HCT116 (cell line): ENCODE measurements at regions not wholly inside any gene's neighbourhood (a gene's known extent, or its start where the extent isn't known, plus 50 kb on each side); places are given as distances from the start of the nearest gene placed in this dataset.

ENCODE experiments used
- ATAC-seq: fragments of 200-7000 bp; cut with Tn5 transposase; 2 replicates; pipeline ENCODE4 v1.9.1; 2020; ENCODE audit warnings: mild to moderate bottlenecking, moderate library complexity
- BruUV-seq: library from RNA; stranded (reverse); fragments of 400-500 nt; replicated peaks from 2 replicates; lab custom pipeline; 2021; lab: Mats Ljungman, UMichigan
- CTCF ChIA-PET: fragments of 300-600 bp; sonication (Branson Sonifier 250); formaldehyde crosslinking; loops from one replicate; lab custom pipeline; 2021; ENCODE audit warnings: antibody characterized with exemption; lab: Charles Lee
- POLR2A ChIA-PET: fragments of 300-600, 350-600 bp; sonication (Branson Sonifier 250); formaldehyde crosslinking; loops from one replicate; lab custom pipeline; 2021; ENCODE audit warnings: antibody characterized with exemption; lab: Charles Lee
- RAD21 ChIA-PET, 2 experiments: fragments of 300-600 bp; sonication (Branson Sonifier 250); formaldehyde crosslinking; loops; one replicate each; lab custom pipeline; 2023; ENCODE audit warnings: low total read pairs in 2 of 2; ENCODE audit not compliant: uncharacterized antibody in 2 of 2, unreplicated experiment in 2 of 2, low non-redundant PET in 1 of 2; lab: Charles Lee
- DNase-seq: peaks from one replicate; pipeline ENCODE4 v3.0.0-alpha.2; 2010; ENCODE audit warnings: low read depth, low spot score
- H2AFZ ChIP-seq: fragments of 200-600 bp; shearing (Covaris generic), sonication (generic); 2 replicates; pipeline ENCODE4 v1.6.1; 2017; ENCODE audit warnings: low read depth, mixed run types, mixed read lengths, antibody characterized with exemption, low read length; ENCODE audit not compliant: poor library complexity, severe bottlenecking
- H3K27ac ChIP-seq: 2 replicates; pipeline ENCODE4 v1.5.1; 2012; ENCODE audit warnings: low read depth, low read length
- H3K27me3 ChIP-seq: fragments of 200-600 bp; sonication (generic); 2 replicates; pipeline ENCODE4 v1.6.1; 2016; ENCODE audit warnings: mixed run types, low read length, mixed read lengths; ENCODE audit not compliant: insufficient read depth
- H3K36me3 ChIP-seq, 2 experiments: fragments of 200-500 bp in 1 of 2; fragments of 200-600 bp in 1 of 2; sonication (Bioruptor generic) in 1 of 2; sonication (generic) in 1 of 2; 2 replicates each; pipeline versions ENCODE4 v1.5.1 to v1.6.1; 2014 to 2016; ENCODE audit warnings: low read length in 2 of 2, inconsistent platforms in 1 of 2, mixed read lengths in 1 of 2, mixed run types in 1 of 2; ENCODE audit not compliant: insufficient read depth in 2 of 2, control insufficient read depth in 1 of 2
- H3K4me1 ChIP-seq, 2 experiments: fragments of 200-600 bp in 1 of 2; sonication (generic) in 1 of 2; 2 replicates each; pipeline versions ENCODE4 v1.5.1 to v1.6.1; 2012 to 2017; ENCODE audit warnings: low read length in 2 of 2, inconsistent platforms in 1 of 2, mild to moderate bottlenecking in 1 of 2, mixed read lengths in 1 of 2, mixed run types in 1 of 2, moderate library complexity in 1 of 2; ENCODE audit not compliant: insufficient read depth in 2 of 2, control insufficient read depth in 1 of 2
- H3K4me2 ChIP-seq: fragments of 200-600 bp; sonication (generic); 2 replicates; pipeline ENCODE4 v1.6.1; 2017; ENCODE audit warnings: mixed run types, low read length, mixed read lengths
- H3K4me3 ChIP-seq, 2 experiments: fragments of 200-600 bp in 1 of 2; sonication (generic) in 1 of 2; replicated peaks in 1 of 2; 2 replicates each; pipeline ENCODE4 v1.5.1; 2011 to 2016; ENCODE audit warnings: low read length in 2 of 2, control low read depth in 1 of 2, low read depth in 1 of 2, mild to moderate bottlenecking in 1 of 2, mixed read lengths in 1 of 2, mixed run types in 1 of 2
- H3K79me2 ChIP-seq: fragments of 200-600 bp; sonication (generic); 2 replicates; pipeline ENCODE4 v1.6.1; 2017; ENCODE audit warnings: mild to moderate bottlenecking, mixed run types, low read length, moderate library complexity, mixed read lengths; ENCODE audit not compliant: insufficient read depth
- H3K9ac ChIP-seq: fragments of 200-600 bp; sonication (generic); 2 replicates; pipeline ENCODE4 v1.6.1; 2016; ENCODE audit warnings: low read length, mixed read lengths
- H3K9me2 ChIP-seq: fragments of 200-600 bp; sonication (generic), shearing (Covaris generic); 2 replicates; pipeline ENCODE4 v1.6.1; 2017; ENCODE audit warnings: mixed run types, mild to moderate bottlenecking, moderate library complexity; ENCODE audit not compliant: insufficient read depth
- H3K9me3 ChIP-seq, 2 experiments: fragments of 200-500 bp in 1 of 2; fragments of 200-600 bp in 1 of 2; sonication (Bioruptor generic) in 1 of 2; sonication (generic) in 1 of 2; 2 replicates each; pipeline ENCODE4 v1.6.1; 2014 to 2017; ENCODE audit warnings: low read length in 2 of 2, mixed read lengths in 2 of 2, inconsistent platforms in 1 of 2, low read depth in 1 of 2, mild to moderate bottlenecking in 1 of 2, mixed run types in 1 of 2, moderate library complexity in 1 of 2; ENCODE audit not compliant: control insufficient read depth in 1 of 2, insufficient read depth in 1 of 2
- H4K20me1 ChIP-seq: fragments of 200-600 bp; sonication (generic), shearing (Covaris generic); 2 replicates; pipeline ENCODE4 v1.6.1; 2017; ENCODE audit warnings: mixed run types, mild to moderate bottlenecking, moderate library complexity; ENCODE audit not compliant: insufficient read depth
- CBX3 ChIP-seq: IDR thresholded peaks from 2 replicates; pipeline ENCODE4 v1.6.1; 2012; ENCODE audit warnings: low read depth
- CEBPB ChIP-seq: IDR thresholded peaks from 2 replicates; pipeline ENCODE4 v1.6.1; 2012; ENCODE audit warnings: low read depth
- CTCF ChIP-seq, 3 experiments: fragments of 200-600 bp in 1 of 3; sonication (generic) in 1 of 3; IDR thresholded peaks in 2 of 3; conservative IDR thresholded peaks in 1 of 3; 2 replicates each; pipeline ENCODE4 v1.5.1; 2012 to 2017; ENCODE audit warnings: low read depth in 2 of 3, low read length in 2 of 3, antibody characterized with exemption in 1 of 3, borderline replicate concordance in 1 of 3, control low read depth in 1 of 3, mild to moderate bottlenecking in 1 of 3, mixed read lengths in 1 of 3, mixed run types in 1 of 3, moderate library complexity in 1 of 3; ENCODE audit not compliant: insufficient read depth in 1 of 3
- EGR1 ChIP-seq: IDR thresholded peaks from 2 replicates; pipeline ENCODE4 v1.6.1; 2012; ENCODE audit warnings: low read depth
- EZH2 ChIP-seq: fragments of 200-600 bp; sonication (generic); IDR thresholded peaks from 2 replicates; pipeline ENCODE4 v1.6.1; 2017; ENCODE audit warnings: antibody characterized with exemption, mixed run types
- JUND ChIP-seq: IDR thresholded peaks from 2 replicates; pipeline ENCODE4 v1.6.1; 2012
- MAX ChIP-seq: IDR thresholded peaks from 2 replicates; pipeline ENCODE4 v1.6.1; 2012
- POLR2AphosphoS5 ChIP-seq: IDR thresholded peaks from 2 replicates; pipeline ENCODE4 v1.6.1; 2011; ENCODE audit warnings: mild to moderate bottlenecking, low read depth, low read length, moderate library complexity
- RAD21 ChIP-seq: IDR thresholded peaks from 2 replicates; pipeline ENCODE4 v1.6.1; 2012; ENCODE audit warnings: low read depth, mild to moderate bottlenecking
- SIN3A ChIP-seq: IDR thresholded peaks from 2 replicates; pipeline ENCODE4 v1.6.1; 2012; ENCODE audit warnings: low read depth
- SP1 ChIP-seq: IDR thresholded peaks from 2 replicates; pipeline ENCODE4 v1.6.1; 2012; ENCODE audit warnings: low read depth
- SRF ChIP-seq: IDR thresholded peaks from 2 replicates; pipeline ENCODE4 v1.6.1; 2012; ENCODE audit warnings: low read depth
- YY1 ChIP-seq: IDR thresholded peaks from 2 replicates; pipeline ENCODE4 v1.6.1; 2011; ENCODE audit warnings: low read length, low read depth, moderate library complexity, mild to moderate bottlenecking; ENCODE audit not compliant: insufficient replicate concordance; ENCODE audit errors: extremely low read depth
- ZBTB33 ChIP-seq: IDR thresholded peaks from 2 replicates; pipeline ENCODE4 v1.6.1; 2011; ENCODE audit warnings: mild to moderate bottlenecking, low read length, moderate library complexity; ENCODE audit not compliant: insufficient replicate concordance; ENCODE audit errors: extremely low read depth
- ZFX ChIP-seq: fragments of 450-650 bp; IDR thresholded peaks from 2 replicates; pipeline ENCODE4 v1.6.1; 2017
- ZNF274 ChIP-seq: fragments of 200-500 bp; sonication (Bioruptor generic); IDR thresholded peaks from 2 replicates; pipeline ENCODE4 v1.6.1; 2014; ENCODE audit warnings: mild to moderate bottlenecking, low read depth, low read length, inconsistent platforms
- intact Hi-C: fragments of 100-400 bp; cut with micrococcal nuclease; formaldehyde crosslinking; loops from 2 replicates; pipeline ENCODE4 v1.10.0; 2022

- no peak overlapping the region for H2AFZ ChIP-seq
- H3K4me2 ChIP-seq: no peak overlapping the region
- no peak overlapping the region for H3K4me3 ChIP-seq
- TF ChIP-seq ZFX (no peak), ZNF274 (no peak), MAX (no peak), EZH2 (no peak), YY1 (no peak), CBX3 (no peak), ZBTB33 (no peak), POLR2AphosphoS5 (no peak)
- ChIA-PET RAD21 (no interaction called here), CTCF (no interaction called here), POLR2A (no interaction called here)
- no peaks in the 10 kb centered on the region for H3K36me3 ChIP-seq
- H3K9me2 ChIP-seq: no peaks in the 10 kb centered on the region; the same call in 1 of the 2 replicates
- intact Hi-C loops: no loop called here
- no peak overlapping the region for H3K9ac ChIP-seq
- H4K20me1 ChIP-seq: no peaks in the 10 kb centered on the region
- ATAC-seq (no peak), DNase-seq (no peak)
- BruUV-seq: no TSS peak
- no peak overlapping the region for H3K27ac ChIP-seq
- no peaks in the 10 kb centered on the region for H3K9me3 ChIP-seq
- no peaks in the 10 kb centered on the region for H3K4me1 ChIP-seq
- H3K27me3 ChIP-seq: no peaks in the 10 kb centered on the region
- H3K79me2 ChIP-seq: no peaks in the 10 kb centered on the region
Measured at GRCh38 chr10:64830869-64831268, 1309.7 kb downstream of the REEP3 start.

GRCh38 chr10:64840341-64840740 lies 1319.1 kb downstream of the REEP3 start:
- Histone ChIP-seq H3K27ac (no peak overlapping the region), H3K9ac (no peak overlapping the region), H3K9me3 (no peaks in the 10 kb centered on the region), H3K4me2 (no peak overlapping the region), H3K4me1 (no peaks in the 10 kb centered on the region), H2AFZ (no peak overlapping the region), H3K79me2 (no peaks in the 10 kb centered on the region), H3K27me3 (no peaks in the 10 kb centered on the region), H3K4me3 (no peak overlapping the region), H3K9me2 (no peaks in the 10 kb centered on the region), H3K36me3 (no peaks in the 10 kb centered on the region), H4K20me1 (no peaks in the 10 kb centered on the region)
- CTCF ChIA-PET: no interaction called here
- intact Hi-C loops: no loop called here
- POLR2A ChIA-PET: no interaction called here
- ATAC-seq: no peak
- RAD21 ChIA-PET: no interaction called here
- BruUV-seq: no TSS peak
- no peak for DNase-seq
- TF ChIP-seq JUND: no peak
- TF ChIP-seq SIN3A: no peak
- no peak for TF ChIP-seq RAD21
- no peak for TF ChIP-seq ZNF274
- no peak for TF ChIP-seq YY1
- no peak for TF ChIP-seq SRF
- no peak for TF ChIP-seq SP1
- TF ChIP-seq CTCF (IDR thresholded peaks at IDR 0.05 in 2 of 3, conservative IDR thresholded peaks at IDR 0.05 in 1 of 3; ENCODE audit: borderline replicate concordance in 1 of 3, insufficient read depth in 1 of 3, low read depth in 2 of 3, low read length in 2 of 3): no peak
- TF ChIP-seq CEBPB: no peak
- TF ChIP-seq EGR1: no peak
